ENCODE measurements at regions not wholly inside any gene's neighbourhood (a gene's known extent, or its start where the extent isn't known, plus 50 kb on each side); places are given as distances from the start of the nearest gene placed in this dataset.

GRCh38 chr4:113845138-113845537 lies 83.6 kb upstream of the CAMK2D start:
- intact Hi-C loops (cut with micrococcal nuclease), result no loop called here
- Histone ChIP-seq H3K4me3 (no peak overlapping the region), H3K36me3 (ENCODE audit: control insufficient read depth, insufficient read depth, low read length) (no peaks in the 10 kb centered on the region), H3K4me1 (replicated peaks in 1 of 2; ENCODE audit: control insufficient read depth in 2 of 2, insufficient read depth in 2 of 2, low read length in 2 of 2) (no peaks in the 10 kb centered on the region), H3K4me2 (ENCODE audit: insufficient read depth, low read length) (no peak overlapping the region), H3K9me1 (ENCODE audit: control insufficient read depth, insufficient read depth, low read length) (no peaks in the 10 kb centered on the region), H3K27me3 (ENCODE audit: control insufficient read depth in 2 of 2, insufficient read depth in 2 of 2, low read length in 2 of 2) (no peaks in the 10 kb centered on the region), H4K20me1 (replicated peaks; ENCODE audit: control insufficient read depth, insufficient read depth, low read length) (no peaks in the 10 kb centered on the region), H3K9me3 (replicated peaks; ENCODE audit: control insufficient read depth, insufficient read depth, low read depth, low read length) (no peaks in the 10 kb centered on the region), H2AFZ (ENCODE audit: low read depth, low read length) (no peak overlapping the region), H3K9ac (ENCODE audit: insufficient read depth in 1 of 2, low read depth in 2 of 2, low read length in 2 of 2) (no peak overlapping the region), H3K27ac (ENCODE audit: extremely low read depth, low read depth, low read length) (no peak overlapping the region), H3K79me2 (ENCODE audit: control insufficient read depth, insufficient read depth, low read length) (no peaks in the 10 kb centered on the region)
- in situ Hi-C loops (cut with MboI), result no loop called here
- CTCF ChIA-PET (ENCODE audit: low intra/inter-chr PET ratio), result no interaction called here
- WGBS (ENCODE audit: insufficient coverage, low coverage, missing lambda C conversion rate), result 1% methylated on average over 5 of the region's 5 CpGs
- no peak for FAIRE-seq
- POLR2A ChIA-PET, result no interaction called here
- ATAC-seq, result no peak
- BruUV-seq (replicated peaks), result no TSS peak
- TF ChIP-seq IRF2 (CRISPR knock-in tag; IDR thresholded peaks at IDR 0.05) (no peak), ILF3 (IDR thresholded peaks at IDR 0.05; ENCODE audit: borderline replicate concordance) (no peak), HMG20B (CRISPR knock-in tag; IDR thresholded peaks at IDR 0.05) (no peak), HMG20A (CRISPR knock-in tag; conservative IDR thresholded peaks at IDR 0.05) (no peak), ZNF121 (CRISPR knock-in tag; conservative IDR thresholded peaks at IDR 0.05) (no peak), ZBED1 (IDR thresholded peaks at IDR 0.05) (no peak), TAF9B (IDR thresholded peaks at IDR 0.05; ENCODE audit: partially characterized antibody) (no peak), IRF1 (CRISPR knock-in tag; IDR thresholded peaks at IDR 0.05; ENCODE audit: borderline replicate concordance) (no peak), RBM25 (IDR thresholded peaks at IDR 0.05; ENCODE audit: low read depth, low read length, severe bottlenecking) (no peak), SMAD4 (CRISPR knock-in tag; conservative IDR thresholded peaks at IDR 0.05) (no peak), HNRNPUL1 (IDR thresholded peaks at IDR 0.05; ENCODE audit: low read length) (no peak), ZNF23 (CRISPR knock-in tag; IDR thresholded peaks at IDR 0.05) (no peak), ETV5 (CRISPR knock-in tag; IDR thresholded peaks at IDR 0.05; ENCODE audit: low read depth) (no peak), XRCC3 (IDR thresholded peaks at IDR 0.05) (no peak), RB1 (IDR thresholded peaks at IDR 0.05; ENCODE audit: low read depth) (no peak), CREB1 (IDR thresholded peaks at IDR 0.05) (no peak), CREB1 (CRISPR knock-in tag; IDR thresholded peaks at IDR 0.05) (no peak), SREBF2 (CRISPR knock-in tag; IDR thresholded peaks at IDR 0.05) (no peak), NR4A1 (CRISPR knock-in tag; IDR thresholded peaks at IDR 0.05) (no peak), NR4A1 (tag; IDR thresholded peaks at IDR 0.05) (no peak), HDGF (IDR thresholded peaks at IDR 0.05) (no peak), YBX1 (IDR thresholded peaks at IDR 0.05) (no peak)
- no peak for DNase-seq (ENCODE audit: extremely low read depth in 1 of 4, low spot score in 3 of 4)

Data from K562 (cell line).